ENCODE measurements at regions not wholly inside any gene's neighbourhood (a gene's known extent, or its start where the extent isn't known, plus 50 kb on each side); places are given as distances from the start of the nearest gene placed in this dataset.

- Histone ChIP-seq H3K79me2 (ENCODE audit: control insufficient read depth, insufficient read depth, low read length) (no peaks in the 10 kb centered on the region), H2AFZ (ENCODE audit: low read depth, low read length) (no peak overlapping the region), H3K4me1 (ENCODE audit: control insufficient read depth, extremely low read depth, insufficient read depth, low read length) (no peaks in the 10 kb centered on the region), H3K9me1 (replicated peaks; ENCODE audit: control insufficient read depth, extremely low read depth, insufficient read depth, low read length) (no peaks in the 10 kb centered on the region), H3K27me3 (ENCODE audit: control insufficient read depth in 2 of 2, insufficient read depth in 2 of 2, low read length in 2 of 2) (no peaks in the 10 kb centered on the region), H4K20me1 (replicated peaks; ENCODE audit: control insufficient read depth, extremely low read depth, insufficient read depth, low read length) (no peaks in the 10 kb centered on the region), H3K4me2 (ENCODE audit: insufficient read depth, low read length) (no peak overlapping the region), H3K4me3 (replicated peaks in 1 of 3; ENCODE audit: insufficient read depth in 1 of 3, low read depth in 1 of 3, low read length in 3 of 3) (no peak overlapping the region), H3K36me3 (ENCODE audit: control insufficient read depth in 2 of 2, extremely low read depth in 1 of 2, insufficient read depth in 2 of 2, low read length in 2 of 2) (no peaks in the 10 kb centered on the region), H3K9me3 (replicated peaks; ENCODE audit: control insufficient read depth, insufficient read depth, low read length) (no peaks in the 10 kb centered on the region), H3K27ac (ENCODE audit: insufficient read depth, low read depth, low read length) (no peak overlapping the region), H3K9ac (replicated peaks; ENCODE audit: extremely low read depth, insufficient read depth, low read length) (no peak overlapping the region)
- no peak for DNase-seq (ENCODE audit: low read depth, low spot score)
- no TSS peak for BruUV-seq (replicated peaks)
- ChIA-PET POLR2A (no interaction called here), CTCF (interaction anchor here (0.8 kb wide), 1 partner anchor 19 kb away, joined by 4 read pairs; no protein-coding TSS in a partner anchor)
- dilution Hi-C loops (cut with MboI; ENCODE audit: extremely low pct_ligation_motif_present, low sequenced_read_pairs), result no loop called here
- no peak for FAIRE-seq
- intact Hi-C loops (cut with micrococcal nuclease), result no loop called here
- TF ChIP-seq EZH2 (IDR thresholded peaks at IDR 0.05; ENCODE audit: borderline replicate concordance, low read depth, low read length, severe bottlenecking) (no peak), JUN (IDR thresholded peaks at IDR 0.05; ENCODE audit: borderline replicate concordance, insufficient read depth, insufficient read length, low read depth) (no peak), MAX (IDR thresholded peaks at IDR 0.05; ENCODE audit: insufficient read depth, insufficient read length) (no peak), FOS (IDR thresholded peaks at IDR 0.05; ENCODE audit: borderline replicate concordance, insufficient read depth, low read length) (no peak), MYC (IDR thresholded peaks at IDR 0.05; ENCODE audit: low read depth, low read length) (no peak), GATA2 (IDR thresholded peaks at IDR 0.05; ENCODE audit: insufficient read depth, insufficient read length, low read depth, low read length) (no peak), POLR2A (IDR thresholded peaks at IDR 0.05; ENCODE audit: low read depth, low read length) (no peak), POLR2AphosphoS5 (IDR thresholded peaks at IDR 0.05; ENCODE audit: insufficient read depth, low read depth, low read length) (no peak)
- TF ChIP-seq, protein P1, sequence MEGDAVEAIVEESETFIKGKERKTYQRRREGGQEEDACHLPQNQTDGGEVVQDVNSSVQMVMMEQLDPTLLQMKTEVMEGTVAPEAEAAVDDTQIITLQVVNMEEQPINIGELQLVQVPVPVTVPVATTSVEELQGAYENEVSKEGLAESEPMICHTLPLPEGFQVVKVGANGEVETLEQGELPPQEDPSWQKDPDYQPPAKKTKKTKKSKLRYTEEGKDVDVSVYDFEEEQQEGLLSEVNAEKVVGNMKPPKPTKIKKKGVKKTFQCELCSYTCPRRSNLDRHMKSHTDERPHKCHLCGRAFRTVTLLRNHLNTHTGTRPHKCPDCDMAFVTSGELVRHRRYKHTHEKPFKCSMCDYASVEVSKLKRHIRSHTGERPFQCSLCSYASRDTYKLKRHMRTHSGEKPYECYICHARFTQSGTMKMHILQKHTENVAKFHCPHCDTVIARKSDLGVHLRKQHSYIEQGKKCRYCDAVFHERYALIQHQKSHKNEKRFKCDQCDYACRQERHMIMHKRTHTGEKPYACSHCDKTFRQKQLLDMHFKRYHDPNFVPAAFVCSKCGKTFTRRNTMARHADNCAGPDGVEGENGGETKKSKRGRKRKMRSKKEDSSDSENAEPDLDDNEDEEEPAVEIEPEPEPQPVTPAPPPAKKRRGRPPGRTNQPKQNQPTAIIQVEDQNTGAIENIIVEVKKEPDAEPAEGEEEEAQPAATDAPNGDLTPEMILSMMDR (IDR thresholded peaks at IDR 0.05; ENCODE audit: extremely low read depth in 1 of 2, insufficient read depth in 1 of 2, low read depth in 1 of 2, low read length in 2 of 2), result no peak
Measured at GRCh38 chr4:20087522-20087911, 164.2 kb upstream of the SLIT2 start.

Data from endothelial cell of umbilical vein (primary cell).